Ectodermal cell (in vitro differentiated cells): ENCODE measurements at regions not wholly inside any gene's neighbourhood (a gene's known extent, or its start where the extent isn't known, plus 50 kb on each side); places are given as distances from the start of the nearest gene placed in this dataset.
"Not testable (repeated sequence)": the region's sequence is repeated elsewhere in the genome, so short reads cannot be mapped to it uniquely, and the experiment has no call there.

ENCODE experiments used
- H3K27ac ChIP-seq: 2 replicates; pipeline ENCODE4 v1.7.0; 2013; ENCODE audit warnings: mild to moderate bottlenecking, low read depth, low read length; ENCODE audit not compliant: insufficient read depth, poor library complexity, severe bottlenecking
- H3K27me3 ChIP-seq: 2 replicates; pipeline ENCODE4 v1.7.0; 2013; ENCODE audit warnings: mild to moderate bottlenecking, low read length; ENCODE audit not compliant: insufficient read depth, control insufficient read depth, poor library complexity, severe bottlenecking
- H3K36me3 ChIP-seq: one replicate; pipeline ENCODE4 v1.7.0; 2013; ENCODE audit warnings: low read length; ENCODE audit not compliant: control insufficient read depth, insufficient read depth
- H3K4me1 ChIP-seq: one replicate; pipeline ENCODE4 v1.7.0; 2013; ENCODE audit warnings: low read length; ENCODE audit not compliant: control insufficient read depth, insufficient read depth
- H3K4me3 ChIP-seq: 2 replicates; pipeline ENCODE4 v1.7.0; 2013; ENCODE audit warnings: low read depth, low read length, control low read depth; ENCODE audit not compliant: insufficient read depth
- H3K9me3 ChIP-seq: 2 replicates; pipeline ENCODE4 v1.7.0; 2013; ENCODE audit warnings: mild to moderate bottlenecking, low read length, moderate library complexity; ENCODE audit not compliant: control insufficient read depth
- WGBS, 2 experiments: methylation state at CpG; one replicate each; pipeline ENCODE4 v1.1.7; 2013; ENCODE audit warnings: missing lambda C conversion rate in 2 of 2; 5-methylcytosine and 5-hydroxymethylcytosine counted together

- Histone ChIP-seq H3K4me3 (no peak overlapping the region), H3K4me1 (peaks cover 10% of the 10 kb centered on the region), H3K9me3 (no peaks in the 10 kb centered on the region), H3K27ac (no peak overlapping the region), H3K36me3 (no peaks in the 10 kb centered on the region), H3K27me3 (no peaks in the 10 kb centered on the region)
- WGBS, 2 experiments: 61% methylated on average over 5 of the region's 5 CpGs
These were observed 810.7 kb upstream of the AUTS2 start for GRCh38 chr7:68787566-68787965.

- H3K27me3 ChIP-seq, H3K36me3 ChIP-seq, H3K4me1 ChIP-seq, H3K4me3 ChIP-seq, H3K27ac ChIP-seq, H3K9me3 ChIP-seq: not testable (repeated sequence)
- 89 to 100% methylated on average over 2 of the region's 2 CpGs for WGBS, 2 experiments
These were observed 809.7 kb upstream of the AUTS2 start for GRCh38 chr7:68788529-68788928.

GRCh38 chr7:68789597-68789996 lies 808.7 kb upstream of the AUTS2 start:
- peaks cover 10% of the 10 kb centered on the region for H3K4me1 ChIP-seq
- H3K9me3 ChIP-seq: no peaks in the 10 kb centered on the region
- no peak overlapping the region for H3K4me3 ChIP-seq
- no peaks in the 10 kb centered on the region for H3K27me3 ChIP-seq
- 73 to 81% methylated on average over 4 of the region's 4 CpGs for WGBS, 2 experiments
- H3K27ac ChIP-seq: no peak overlapping the region
- H3K36me3 ChIP-seq: no peaks in the 10 kb centered on the region

GRCh38 chr7:68792351-68792750 lies 805.9 kb upstream of the AUTS2 start:
- Histone ChIP-seq H3K4me1 (peaks cover 6% of the 10 kb centered on the region), H3K36me3 (no peaks in the 10 kb centered on the region), H3K27me3 (no peaks in the 10 kb centered on the region), H3K4me3 (no peak overlapping the region), H3K9me3 (no peaks in the 10 kb centered on the region), H3K27ac (no peak overlapping the region)
- 81% methylated on average over 3 of the region's 3 CpGs for WGBS, 2 experiments

GRCh38 chr7:68793513-68793912 lies 804.8 kb upstream of the AUTS2 start:
- H3K4me1 ChIP-seq: no peaks in the 10 kb centered on the region
- H3K36me3 ChIP-seq: no peaks in the 10 kb centered on the region
- no peaks in the 10 kb centered on the region for H3K27me3 ChIP-seq
- no peak overlapping the region for H3K4me3 ChIP-seq
- no peaks in the 10 kb centered on the region for H3K9me3 ChIP-seq
- 100% methylated on average over 1 of the region's 1 CpG; no CpG with 5 or more reads in 1 of the 2 experiments for WGBS, 2 experiments
- H3K27ac ChIP-seq: no peak overlapping the region

- WGBS, 2 experiments: 93 to 95% methylated on average over 4 of the region's 4 CpGs
These were observed 798.0 kb upstream of the AUTS2 start for GRCh38 chr7:68800316-68800715.

GRCh38 chr7:68805159-68805558 lies 793.1 kb upstream of the AUTS2 start:
- Histone ChIP-seq H3K27me3 (no peaks in the 10 kb centered on the region), H3K27ac (no peak overlapping the region), H3K36me3 (no peaks in the 10 kb centered on the region), H3K4me1 (no peaks in the 10 kb centered on the region), H3K9me3 (no peaks in the 10 kb centered on the region), H3K4me3 (no peak overlapping the region)
- 96% methylated on average over 3 to 5 of the region's 5 CpGs for WGBS, 2 experiments

More at GRCh38 chr7:68800316-68800715, 798.0 kb upstream of the AUTS2 start:
- no peak overlapping the region for H3K27ac ChIP-seq
- no peaks in the 10 kb centered on the region for H3K36me3 ChIP-seq
- H3K4me1 ChIP-seq: no peaks in the 10 kb centered on the region
- no peaks in the 10 kb centered on the region for H3K9me3 ChIP-seq
- no peak overlapping the region for H3K4me3 ChIP-seq
- H3K27me3 ChIP-seq: no peaks in the 10 kb centered on the region

- 86 to 98% methylated on average over 1 to 2 of the region's 2 CpGs for WGBS, 2 experiments
These were observed 790.6 kb upstream of the AUTS2 start for GRCh38 chr7:68807666-68808065.

GRCh38 chr7:68813551-68814080 lies 784.7 kb upstream of the AUTS2 start:
- H3K9me3 ChIP-seq: no peaks in the 10 kb centered on the region
- 91 to 95% methylated on average over 12 of the region's 12 CpGs for WGBS, 2 experiments
- H3K4me3 ChIP-seq: no peak overlapping the region
- H3K36me3 ChIP-seq: no peaks in the 10 kb centered on the region
- no peak overlapping the region for H3K27ac ChIP-seq
- no peaks in the 10 kb centered on the region for H3K27me3 ChIP-seq
- no peaks in the 10 kb centered on the region for H3K4me1 ChIP-seq

More at GRCh38 chr7:68807666-68808065, 790.6 kb upstream of the AUTS2 start:
- no peaks in the 10 kb centered on the region for H3K9me3 ChIP-seq
- H3K4me1 ChIP-seq: no peaks in the 10 kb centered on the region
- no peak overlapping the region for H3K4me3 ChIP-seq
- H3K36me3 ChIP-seq: no peaks in the 10 kb centered on the region
- H3K27me3 ChIP-seq: no peaks in the 10 kb centered on the region
- no peak overlapping the region for H3K27ac ChIP-seq

GRCh38 chr7:68816491-68816890 lies 781.8 kb upstream of the AUTS2 start:
- Histone ChIP-seq H3K27me3 (no peaks in the 10 kb centered on the region), H3K36me3 (no peaks in the 10 kb centered on the region), H3K9me3 (no peaks in the 10 kb centered on the region), H3K27ac (no peak overlapping the region), H3K4me1 (no peaks in the 10 kb centered on the region), H3K4me3 (no peak overlapping the region)
- 93 to 95% methylated on average over 2 of the region's 2 CpGs for WGBS, 2 experiments

- H3K27me3 ChIP-seq: no peaks in the 10 kb centered on the region
- WGBS, 2 experiments: 90 to 95% methylated on average over 6 of the region's 6 CpGs
- H3K4me3 ChIP-seq: no peak overlapping the region
- H3K9me3 ChIP-seq: no peaks in the 10 kb centered on the region
- H3K4me1 ChIP-seq: no peaks in the 10 kb centered on the region
- no peaks in the 10 kb centered on the region for H3K36me3 ChIP-seq
- no peak overlapping the region for H3K27ac ChIP-seq
These were observed 778.0 kb upstream of the AUTS2 start for GRCh38 chr7:68820321-68820720.
